ENCODE measurements at regions not wholly inside any gene's neighbourhood (a gene's known extent, or its start where the extent isn't known, plus 50 kb on each side); places are given as distances from the start of the nearest gene placed in this dataset.

DNA sequence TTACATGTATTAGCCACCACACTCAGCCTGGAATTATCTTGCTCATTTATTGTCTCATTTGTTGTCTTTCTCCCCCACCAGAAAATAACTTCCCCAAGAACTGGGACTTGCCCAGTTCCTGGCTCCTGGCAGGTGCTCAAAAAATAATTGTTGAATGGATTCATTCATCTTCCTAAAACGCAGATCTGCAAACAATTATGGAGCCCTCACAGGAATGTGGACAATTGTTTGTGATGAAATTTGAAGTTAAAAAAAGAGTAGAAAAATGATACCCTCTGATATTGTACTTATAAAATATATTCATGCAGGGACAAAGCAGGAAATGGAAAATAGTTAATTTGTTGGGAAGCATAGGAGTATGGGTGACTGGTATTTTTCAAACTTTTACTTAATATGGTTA is 60.7 kb upstream of the MAP1LC3B2 start:
- no peak for DNase-seq

DNA sequence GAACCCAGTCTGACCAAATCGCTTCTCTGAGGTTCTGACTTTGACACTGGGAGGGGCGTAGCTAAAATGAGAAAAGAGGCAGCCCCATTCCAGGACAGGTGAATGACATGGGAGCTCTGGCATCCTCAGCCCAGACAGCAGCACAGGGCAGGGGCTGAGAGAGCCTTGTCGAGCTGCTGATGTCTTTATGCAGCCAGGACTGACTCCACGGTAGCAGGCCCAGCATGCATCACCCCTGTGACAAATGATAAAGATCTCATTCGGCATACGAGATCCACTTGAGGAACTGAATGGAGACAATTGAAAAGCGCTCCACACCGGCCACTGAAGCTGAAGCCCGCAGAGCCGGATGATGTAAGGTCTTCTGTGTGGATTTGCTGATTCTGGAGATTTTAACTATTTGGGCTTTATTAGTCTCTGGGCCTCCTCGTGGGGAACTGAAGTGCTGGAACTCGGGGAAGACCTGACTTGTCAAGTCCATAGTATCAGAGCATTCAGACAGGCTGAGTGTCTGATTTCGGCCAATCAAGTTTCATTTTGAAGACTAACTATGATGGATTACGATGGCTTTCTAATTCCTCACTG is 56.9 kb upstream of the MAP1LC3B2 start:
- DNase-seq = no peak

DNA sequence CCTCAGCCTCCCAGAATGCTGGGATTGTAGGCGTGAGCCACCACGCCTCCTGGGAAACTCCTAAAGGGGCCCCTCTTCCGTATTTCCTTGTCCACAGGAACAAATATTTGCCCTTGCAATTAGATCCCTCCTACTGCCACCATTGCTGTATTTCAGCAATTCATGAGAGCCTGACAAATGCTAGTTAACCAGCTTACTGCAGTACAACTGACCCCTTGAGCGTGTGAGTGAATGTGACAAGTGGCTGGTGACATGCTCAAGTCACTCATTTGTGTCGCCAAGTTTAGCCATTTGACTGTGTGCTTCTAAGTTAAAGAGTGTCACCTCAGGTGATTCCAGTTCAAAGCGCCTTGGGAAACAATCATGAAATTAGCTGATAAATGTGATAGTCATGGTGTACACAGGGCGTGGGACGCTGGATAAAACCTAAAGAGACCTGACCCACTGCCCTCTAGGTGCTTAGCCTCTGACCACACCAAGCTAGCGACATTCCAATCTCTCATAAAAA is 56.1 kb upstream of the MAP1LC3B2 start:
- no peak for DNase-seq

DNA sequence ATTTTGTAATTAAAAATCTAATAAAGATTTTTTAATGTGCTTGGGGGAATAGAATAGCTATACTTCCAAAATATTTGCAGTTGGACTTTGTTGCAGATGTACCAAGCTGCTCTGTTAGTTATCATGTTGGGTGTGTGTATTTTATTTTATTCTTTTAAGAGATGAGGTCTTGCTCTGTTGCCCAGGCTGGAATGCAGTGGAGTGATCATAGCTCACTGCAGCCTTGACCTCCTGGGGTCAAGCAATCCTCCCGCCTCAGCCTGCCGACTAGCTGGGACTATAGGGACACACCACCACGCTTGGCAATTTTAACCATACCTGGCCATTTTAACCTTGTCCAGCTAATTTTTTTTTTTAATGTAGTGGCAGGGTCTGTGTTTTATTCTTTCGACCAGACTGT is 54.7 kb upstream of the MAP1LC3B2 start:
- no peak for DNase-seq

DNA sequence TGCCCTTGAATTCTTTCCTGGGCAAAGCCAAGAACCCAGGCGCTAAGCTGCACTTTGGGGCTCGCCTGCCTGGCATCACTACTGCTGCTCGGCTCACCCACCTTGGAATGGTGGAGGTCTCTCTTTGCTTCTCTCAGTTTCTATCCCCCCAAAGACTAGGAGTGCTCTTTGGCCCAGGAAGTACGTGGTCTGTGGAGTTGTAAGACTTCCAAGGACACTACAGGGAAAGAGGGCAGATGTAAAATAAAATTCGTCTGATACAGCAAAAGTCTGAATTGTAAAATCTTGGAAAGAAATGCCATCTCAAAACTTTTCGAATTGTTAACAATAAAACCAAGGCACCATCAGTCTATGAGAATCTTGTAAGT is 52.5 kb upstream of the MAP1LC3B2 start:
- DNase-seq = no peak

DNA sequence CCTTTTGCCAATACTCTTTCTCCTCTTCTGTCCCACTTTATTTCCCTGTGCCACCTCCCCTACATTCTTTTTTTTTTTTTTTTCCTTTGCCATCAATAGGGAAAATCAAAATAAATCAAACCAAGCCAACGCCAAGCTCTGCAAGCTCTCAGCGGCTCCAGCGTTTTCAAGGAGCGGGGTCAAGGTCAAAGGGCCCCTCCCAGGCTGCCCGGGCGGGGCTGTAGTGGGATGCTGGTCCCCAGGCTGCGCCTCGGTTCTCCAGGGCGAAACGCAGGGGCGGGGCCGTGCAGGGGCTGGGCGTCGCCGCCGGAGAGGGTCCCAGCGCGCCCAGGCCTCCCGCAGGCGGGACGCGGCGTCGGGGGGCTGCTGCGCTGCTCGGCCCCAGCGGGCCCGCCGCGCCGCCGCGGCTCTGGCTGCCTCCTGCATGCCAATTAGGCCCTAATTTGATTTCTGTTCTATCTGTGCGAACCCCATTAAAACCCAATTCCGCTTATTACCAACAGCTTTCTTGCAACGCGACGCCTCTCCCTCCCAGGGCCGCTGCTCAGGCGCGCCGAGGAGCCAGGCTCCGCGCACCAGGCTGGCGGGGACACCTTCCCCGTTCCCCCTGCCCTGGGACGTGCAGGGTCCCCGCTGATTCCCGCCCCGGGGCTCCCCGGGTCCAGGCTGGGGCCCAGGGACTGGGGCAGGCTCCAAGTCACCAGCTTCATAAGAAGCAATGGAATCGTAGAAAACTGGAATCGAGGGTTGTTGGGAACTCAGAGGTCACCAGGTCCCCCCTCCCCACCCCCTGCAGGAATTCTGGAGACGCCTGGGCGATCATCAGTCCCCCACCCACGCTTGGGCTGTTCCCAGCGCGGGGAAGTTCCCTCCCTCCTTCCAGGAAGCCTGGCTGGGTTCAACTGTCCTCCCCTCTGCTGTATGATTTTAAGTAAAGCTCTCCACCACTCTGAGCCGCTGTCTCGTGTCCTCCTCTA is 50.7 kb upstream of the MAP1LC3B2 start:
- no peak for DNase-seq
